Glomerular visceral epithelial cell (primary cell): ENCODE measurements at regions not wholly inside any gene's neighbourhood (a gene's known extent, or its start where the extent isn't known, plus 50 kb on each side); places are given as distances from the start of the nearest gene placed in this dataset.

Source experiments
- DNase-seq: peaks from one replicate; pipeline ENCODE4 v3.0.0-alpha.2; 2016; ENCODE audit errors: extremely low spot score

GRCh38 chr4:183848805-183849204 lies 56.3 kb upstream of the STOX2 start:
- DNase-seq, result no peak

GRCh38 chr4:183852910-183853547 lies 52.1 kb upstream of the STOX2 start:
- DNase-seq, result no peak

- DNase-seq, result no peak
Measured at GRCh38 chr4:183853548-183853940, 51.6 kb upstream of the STOX2 start.
